ENCODE measurements at regions not wholly inside any gene's neighbourhood (a gene's known extent, or its start where the extent isn't known, plus 50 kb on each side); places are given as distances from the start of the nearest gene placed in this dataset.
"Not testable (repeated sequence)": the region's sequence is repeated elsewhere in the genome, so short reads cannot be mapped to it uniquely, and the experiment has no call there.

- DNase-seq = no peak
Measured at GRCh38 chr11:42777776-42778175, 534.0 kb upstream of the API5 start.

- no peak for DNase-seq
Measured at GRCh38 chr11:42778193-42778592, 533.6 kb upstream of the API5 start.

GRCh38 chr11:42779555-42779954 lies 532.2 kb upstream of the API5 start:
- no peak for DNase-seq

GRCh38 chr11:42786981-42787380 lies 524.8 kb upstream of the API5 start:
- DNase-seq = no peak

- DNase-seq = not testable (repeated sequence)
Measured at GRCh38 chr11:42795483-42795882, 516.3 kb upstream of the API5 start.

GRCh38 chr11:42800041-42800440 lies 511.8 kb upstream of the API5 start:
- no peak for DNase-seq

- no peak for DNase-seq
Measured at GRCh38 chr11:42802201-42802899, 509.4 kb upstream of the API5 start.

GRCh38 chr11:42806191-42806590 lies 505.6 kb upstream of the API5 start:
- DNase-seq = no peak

GRCh38 chr11:42812361-42812760 lies 499.4 kb upstream of the API5 start:
- no peak for DNase-seq

GRCh38 chr11:42812960-42813359 lies 498.8 kb upstream of the API5 start:
- DNase-seq = no peak

- DNase-seq = no peak
Measured at GRCh38 chr11:42816471-42816870, 495.3 kb upstream of the API5 start.

- no peak for DNase-seq
Measured at GRCh38 chr11:42819126-42819525, 492.7 kb upstream of the API5 start.

GRCh38 chr11:42822188-42822587 lies 489.6 kb upstream of the API5 start:
- not testable (repeated sequence) for DNase-seq

GRCh38 chr11:42823546-42823945 lies 488.2 kb upstream of the API5 start:
- DNase-seq = no peak

- DNase-seq = no peak
Measured at GRCh38 chr11:42824067-42824466, 487.7 kb upstream of the API5 start.

GRCh38 chr11:42825598-42825997 lies 486.2 kb upstream of the API5 start:
- DNase-seq = no peak

- no peak for DNase-seq
Measured at GRCh38 chr11:42827845-42828244, 484.0 kb upstream of the API5 start.

- DNase-seq = no peak
Measured at GRCh38 chr11:42837994-42838393, 473.8 kb upstream of the API5 start.

- DNase-seq = peak in 1 of 14 donors; percentile 1
Measured at GRCh38 chr11:42840176-42840829, 471.5 kb upstream of the API5 start.

- no peak for DNase-seq
Measured at GRCh38 chr11:42840860-42841259, 470.9 kb upstream of the API5 start.

- DNase-seq = no peak
Measured at GRCh38 chr11:42841556-42841955, 470.2 kb upstream of the API5 start.

GRCh38 chr11:42849362-42849761 lies 462.4 kb upstream of the API5 start:
- DNase-seq = no peak

GRCh38 chr11:42857344-42857743 lies 454.5 kb upstream of the API5 start:
- no peak for DNase-seq

GRCh38 chr11:42870480-42870879 lies 441.3 kb upstream of the API5 start:
- no peak for DNase-seq

All from C1 segment of cervical spinal cord (tissue), 14 donors.